Activated naive CD8-positive, alpha-beta T cell treated with anti-CD3 and anti-CD28 coated beads, Interleukin-2, amount 50 U/mL, for 24 hours (primary cell): ENCODE measurements at regions not wholly inside any gene's neighbourhood (a gene's known extent, or its start where the extent isn't known, plus 50 kb on each side); places are given as distances from the start of the nearest gene placed in this dataset.

Experiments
- ATAC-seq: fragments of 150-1000 bp; cut with Tn5 transposase; one replicate; pipeline ENCODE4 v1.10.0; 2021
- DNase-seq: peaks from one replicate; pipeline ENCODE4 v3.0.0; 2021
- H3K27ac Mint-ChIP-seq: one replicate; pipeline ENCODE4 v1.8.0; 2021; ENCODE audit warnings: mild to moderate bottlenecking, mixed read lengths
- H3K27me3 Mint-ChIP-seq: one replicate; pipeline ENCODE4 v1.8.0; 2021; ENCODE audit warnings: mixed read lengths
- H3K36me3 Mint-ChIP-seq: one replicate; pipeline ENCODE4 v1.8.0; 2021; ENCODE audit warnings: low read depth, mixed read lengths
- H3K4me1 Mint-ChIP-seq: one replicate; pipeline ENCODE4 v1.8.0; 2021; ENCODE audit warnings: mixed read lengths
- H3K4me3 Mint-ChIP-seq: one replicate; pipeline ENCODE4 v1.8.0; 2021; ENCODE audit warnings: mild to moderate bottlenecking, moderate library complexity, mixed read lengths
- H3K9me3 Mint-ChIP-seq: one replicate; pipeline ENCODE4 v1.8.0; 2021; ENCODE audit warnings: mixed read lengths

DNA sequence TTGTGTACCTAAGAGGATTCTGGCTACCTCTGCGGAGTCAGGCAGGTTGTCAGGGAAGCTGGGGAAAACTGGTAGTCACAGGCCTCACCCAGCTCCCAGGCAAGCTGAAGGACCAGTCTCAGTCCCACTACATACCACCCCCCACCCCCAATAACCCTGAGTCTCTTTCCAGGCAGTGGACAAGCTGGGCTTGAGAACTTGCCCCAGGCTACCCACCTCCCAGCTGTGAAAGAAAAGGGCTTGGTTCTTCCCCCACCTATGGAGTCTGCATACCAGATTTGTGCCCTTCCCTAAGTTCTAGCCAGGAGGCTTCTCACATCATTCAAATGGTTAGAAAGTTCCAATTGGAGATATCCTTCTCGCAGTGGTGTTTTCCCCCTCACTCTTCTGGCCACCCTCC lies 1678.8 kb downstream of the MAT2B start:
- no peak for ATAC-seq
- no peak for DNase-seq
- H3K36me3 Mint-ChIP-seq: no peaks in the 10 kb centered on the region
- H3K27me3 Mint-ChIP-seq: no peaks in the 10 kb centered on the region
- H3K9me3 Mint-ChIP-seq: peaks cover 3% of the 10 kb centered on the region
- no peak overlapping the region for H3K27ac Mint-ChIP-seq
- no peak overlapping the region for H3K4me3 Mint-ChIP-seq
- peaks cover 3% of the 10 kb centered on the region for H3K4me1 Mint-ChIP-seq

- no peak for ATAC-seq
- Mint-ChIP-seq H3K36me3 (no peaks in the 10 kb centered on the region), H3K4me1 (peaks cover 3% of the 10 kb centered on the region), H3K27me3 (no peaks in the 10 kb centered on the region), H3K27ac (no peak overlapping the region), H3K4me3 (no peak overlapping the region), H3K9me3 (peaks cover 3% of the 10 kb centered on the region)
- DNase-seq: no peak
These were observed 1680.3 kb downstream of the MAT2B start for GRCh38 chr5:165185716-165186115.

- peaks cover 3% of the 10 kb centered on the region for H3K9me3 Mint-ChIP-seq
These were observed 1682.4 kb downstream of the MAT2B start for GRCh38 chr5:165187815-165188214.

GRCh38 chr5:165188556-165189175 lies 1683.2 kb downstream of the MAT2B start:
- no peak overlapping the region for H3K27ac Mint-ChIP-seq
- no peaks in the 10 kb centered on the region for H3K27me3 Mint-ChIP-seq
- peaks cover 3% of the 10 kb centered on the region for H3K9me3 Mint-ChIP-seq
- ATAC-seq (no peak), DNase-seq (no peak)
- no peaks in the 10 kb centered on the region for H3K36me3 Mint-ChIP-seq
- H3K4me3 Mint-ChIP-seq: no peak overlapping the region
- peaks cover 3% of the 10 kb centered on the region for H3K4me1 Mint-ChIP-seq

More at GRCh38 chr5:165187815-165188214, 1682.4 kb downstream of the MAT2B start:
- DNase-seq (no peak), ATAC-seq (no peak)
- no peaks in the 10 kb centered on the region for H3K27me3 Mint-ChIP-seq
- no peak overlapping the region for H3K4me3 Mint-ChIP-seq
- peaks cover 3% of the 10 kb centered on the region for H3K4me1 Mint-ChIP-seq
- H3K27ac Mint-ChIP-seq: no peak overlapping the region
- H3K36me3 Mint-ChIP-seq: no peaks in the 10 kb centered on the region

DNA sequence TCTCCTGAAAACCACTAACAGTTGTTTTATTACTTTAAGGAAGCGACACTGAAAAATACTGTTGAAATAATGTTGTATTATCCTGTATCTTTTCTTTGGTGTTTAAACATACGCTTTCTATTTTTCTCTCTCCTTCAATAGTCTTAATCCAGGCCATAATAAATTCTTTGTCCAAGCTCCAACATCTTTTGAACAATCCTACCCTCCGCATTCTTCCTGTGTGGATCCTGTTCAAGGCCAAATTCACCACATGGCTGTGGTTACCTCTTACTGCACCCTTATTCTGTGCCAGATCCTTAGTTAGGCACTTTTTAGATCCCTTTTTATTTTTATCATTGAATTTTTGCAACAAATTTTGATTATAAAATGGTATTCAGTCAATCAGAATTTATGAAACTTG lies 1691.5 kb downstream of the MAT2B start:
- no peak for ATAC-seq
- H3K36me3 Mint-ChIP-seq: no peaks in the 10 kb centered on the region
- no peaks in the 10 kb centered on the region for H3K4me1 Mint-ChIP-seq
- no peak for DNase-seq
- no peaks in the 10 kb centered on the region for H3K27me3 Mint-ChIP-seq
- no peak overlapping the region for H3K27ac Mint-ChIP-seq
- H3K9me3 Mint-ChIP-seq: no peaks in the 10 kb centered on the region
- H3K4me3 Mint-ChIP-seq: no peak overlapping the region

GRCh38 chr5:165201369-165201768 lies 1696.0 kb downstream of the MAT2B start:
- Mint-ChIP-seq H3K36me3 (no peaks in the 10 kb centered on the region), H3K27ac (no peak overlapping the region), H3K4me1 (no peaks in the 10 kb centered on the region), H3K27me3 (no peaks in the 10 kb centered on the region), H3K4me3 (no peak overlapping the region), H3K9me3 (no peaks in the 10 kb centered on the region)
- DNase-seq: no peak
- no peak for ATAC-seq

- ATAC-seq: no peak
- Mint-ChIP-seq H3K36me3 (no peaks in the 10 kb centered on the region), H3K27me3 (no peaks in the 10 kb centered on the region), H3K4me3 (no peak overlapping the region), H3K9me3 (no peaks in the 10 kb centered on the region), H3K27ac (no peak overlapping the region), H3K4me1 (no peaks in the 10 kb centered on the region)
- no peak for DNase-seq
These were observed 1696.5 kb downstream of the MAT2B start for GRCh38 chr5:165201771-165202518.

- DNase-seq (no peak), ATAC-seq (no peak)
- Mint-ChIP-seq H3K9me3 (no peaks in the 10 kb centered on the region), H3K27ac (no peak overlapping the region), H3K4me1 (no peaks in the 10 kb centered on the region), H3K4me3 (no peak overlapping the region), H3K36me3 (no peaks in the 10 kb centered on the region), H3K27me3 (no peaks in the 10 kb centered on the region)
These were observed 1697.1 kb downstream of the MAT2B start for GRCh38 chr5:165202519-165202910.

GRCh38 chr5:165209101-165209727 lies 1703.8 kb downstream of the MAT2B start:
- H3K4me3 Mint-ChIP-seq: no peak overlapping the region
- DNase-seq: no peak

DNA sequence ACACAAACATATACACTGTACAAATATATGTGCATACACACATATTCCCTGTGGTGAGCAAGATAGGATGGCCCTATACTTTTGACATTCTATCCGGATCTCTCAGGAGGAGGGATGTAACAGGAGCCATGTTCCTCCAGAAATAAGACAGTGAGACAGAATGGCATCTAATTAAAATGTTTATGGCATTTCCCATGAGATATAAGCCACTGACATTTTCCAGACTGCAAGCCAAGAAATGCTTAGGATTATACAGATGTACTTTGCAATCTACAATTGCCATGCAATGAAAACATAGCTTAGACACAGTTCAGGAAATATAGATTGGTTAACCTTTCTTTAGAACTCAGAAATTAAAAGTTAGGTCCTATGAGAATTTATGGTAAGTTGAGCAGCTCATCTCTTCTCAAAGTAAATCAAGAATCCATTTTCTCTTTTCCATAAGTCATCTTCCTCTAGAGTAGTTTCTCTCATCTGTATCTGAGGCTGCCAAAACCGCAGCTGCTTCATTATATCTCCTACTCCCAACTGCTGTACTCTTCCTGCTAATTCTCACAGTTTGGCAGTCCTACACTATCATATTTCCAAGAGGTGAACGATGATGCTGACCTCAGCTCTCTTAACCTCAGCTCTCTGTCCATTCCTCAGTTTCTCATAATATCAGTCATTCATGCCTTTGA lies 1719.1 kb downstream of the MAT2B start:
- ATAC-seq: no peak
- H3K9me3 Mint-ChIP-seq: no peaks in the 10 kb centered on the region

More at GRCh38 chr5:165209101-165209727, 1703.8 kb downstream of the MAT2B start:
- Mint-ChIP-seq H3K4me1 (no peaks in the 10 kb centered on the region), H3K9me3 (no peaks in the 10 kb centered on the region), H3K27ac (no peak overlapping the region), H3K36me3 (no peaks in the 10 kb centered on the region), H3K27me3 (no peaks in the 10 kb centered on the region)
- ATAC-seq: no peak

GRCh38 chr5:165227515-165227914 lies 1722.1 kb downstream of the MAT2B start:
- ATAC-seq: no peak
- Mint-ChIP-seq H3K9me3 (no peaks in the 10 kb centered on the region), H3K27me3 (no peaks in the 10 kb centered on the region), H3K4me3 (no peak overlapping the region), H3K27ac (no peak overlapping the region), H3K4me1 (no peaks in the 10 kb centered on the region), H3K36me3 (no peaks in the 10 kb centered on the region)
- DNase-seq: no peak

More for the DNA sequence above, 1719.1 kb downstream of the MAT2B start:
- Mint-ChIP-seq H3K27me3 (no peaks in the 10 kb centered on the region), H3K36me3 (no peaks in the 10 kb centered on the region), H3K4me1 (no peaks in the 10 kb centered on the region), H3K4me3 (no peak overlapping the region), H3K27ac (no peak overlapping the region)
- DNase-seq: no peak

DNA sequence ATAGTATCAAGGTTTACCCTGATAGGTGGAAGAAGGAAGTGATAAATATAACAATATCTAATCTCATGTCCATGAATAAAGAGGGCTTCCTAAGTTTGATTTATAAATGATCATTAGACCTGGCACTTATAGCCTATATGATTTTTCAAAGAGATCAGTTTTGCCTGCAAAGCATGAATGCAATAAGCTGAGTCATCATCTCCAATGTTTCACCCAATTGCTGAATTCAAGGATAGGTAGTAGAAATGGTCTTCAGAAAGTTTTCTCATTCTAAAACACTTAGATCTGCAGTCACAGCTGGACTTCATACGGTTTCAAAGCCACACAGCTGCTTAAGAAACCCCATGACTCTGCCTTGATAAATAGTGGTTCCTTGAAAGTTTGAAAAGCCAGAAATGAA lies 1722.8 kb downstream of the MAT2B start:
- ATAC-seq: no peak
- H3K4me3 Mint-ChIP-seq: no peak overlapping the region
- H3K9me3 Mint-ChIP-seq: no peaks in the 10 kb centered on the region

DNA sequence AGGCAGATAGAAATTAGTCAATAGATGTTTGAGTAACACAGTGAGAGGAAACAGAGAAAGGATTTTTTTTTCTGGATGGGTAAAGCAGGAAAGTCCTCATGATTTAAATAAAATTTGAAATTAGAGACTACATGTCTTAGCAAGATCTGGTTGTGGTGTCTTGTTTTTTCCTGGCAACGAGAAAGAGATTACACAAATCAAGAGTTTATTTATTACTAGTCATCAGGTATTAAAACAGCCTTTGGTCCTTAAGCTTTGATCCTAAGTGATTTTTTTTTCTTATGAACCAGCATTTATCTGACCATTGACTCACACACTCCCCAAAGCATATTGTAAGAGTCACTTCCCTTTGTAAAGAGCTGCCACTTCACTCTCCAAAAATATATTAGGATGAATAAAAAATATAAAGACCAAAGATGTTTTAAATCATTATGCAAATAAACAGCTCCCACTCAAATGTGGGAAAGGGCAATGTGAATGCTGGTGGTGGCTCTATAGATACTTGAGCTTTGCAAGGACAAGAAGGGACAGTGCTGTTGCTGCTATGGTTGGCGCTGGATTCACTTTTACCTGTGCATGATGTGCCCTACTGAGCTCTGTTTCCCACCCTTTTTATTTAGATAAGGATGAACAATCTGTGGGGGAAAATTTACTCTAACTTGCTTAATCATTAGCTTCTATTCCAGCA lies 1726.5 kb downstream of the MAT2B start:
- Mint-ChIP-seq H3K4me1 (no peaks in the 10 kb centered on the region), H3K27me3 (no peaks in the 10 kb centered on the region), H3K36me3 (no peaks in the 10 kb centered on the region), H3K4me3 (no peak overlapping the region), H3K27ac (no peak overlapping the region), H3K9me3 (peaks cover 3% of the 10 kb centered on the region)
- ATAC-seq (no peak), DNase-seq (no peak)

More for the DNA sequence above, 1722.8 kb downstream of the MAT2B start:
- H3K4me1 Mint-ChIP-seq: no peaks in the 10 kb centered on the region
- DNase-seq: no peak
- H3K27ac Mint-ChIP-seq: no peak overlapping the region
- no peaks in the 10 kb centered on the region for H3K27me3 Mint-ChIP-seq
- no peaks in the 10 kb centered on the region for H3K36me3 Mint-ChIP-seq

DNA sequence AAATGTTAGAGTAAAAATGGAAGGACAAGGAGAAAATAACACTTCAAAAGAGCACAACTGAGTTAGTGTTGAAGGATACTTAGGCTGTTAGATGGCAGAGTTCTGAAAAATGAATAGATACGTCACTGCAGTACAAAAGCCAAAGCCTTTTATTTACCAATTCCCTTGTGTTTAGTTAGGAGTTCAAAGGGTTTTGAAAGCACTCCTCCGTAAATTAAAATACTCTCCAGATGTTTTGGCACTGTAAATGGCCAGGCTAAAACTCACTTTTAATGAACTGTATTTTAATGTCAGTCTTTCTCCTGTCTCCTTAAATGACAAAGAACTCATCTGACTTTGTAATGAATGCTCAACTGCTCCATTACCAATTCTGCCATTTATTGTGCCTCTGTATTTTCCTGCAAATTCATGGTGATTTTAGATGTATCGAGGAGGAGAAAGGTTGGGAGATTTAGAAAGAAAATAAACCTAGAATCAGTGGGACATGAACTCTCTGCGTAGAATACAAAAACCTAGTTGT lies 1727.2 kb downstream of the MAT2B start:
- no peak overlapping the region for H3K4me3 Mint-ChIP-seq
- no peak overlapping the region for H3K27ac Mint-ChIP-seq
- H3K27me3 Mint-ChIP-seq: no peaks in the 10 kb centered on the region
- no peaks in the 10 kb centered on the region for H3K36me3 Mint-ChIP-seq
- peaks cover 3% of the 10 kb centered on the region for H3K9me3 Mint-ChIP-seq
- no peak for ATAC-seq
- H3K4me1 Mint-ChIP-seq: no peaks in the 10 kb centered on the region
- DNase-seq: no peak
